Chondrocyte (in vitro differentiated cells): ENCODE measurements at regions not wholly inside any gene's neighbourhood (a gene's known extent, or its start where the extent isn't known, plus 50 kb on each side); places are given as distances from the start of the nearest gene placed in this dataset.

Experiments used
- DNase-seq: peaks from one replicate; pipeline ENCODE4 v3.0.0; 2021; ENCODE audit warnings: mixed read lengths, low spot score
- H3K27ac Mint-ChIP-seq: one replicate; pipeline ENCODE4 v1.8.0; 2021; ENCODE audit warnings: mild to moderate bottlenecking, moderate library complexity, mixed read lengths; ENCODE audit not compliant: unreplicated experiment
- H3K27me3 Mint-ChIP-seq: 2 replicates; pipeline ENCODE4 v1.8.0; 2021; ENCODE audit warnings: low read depth, mixed read lengths
- H3K36me3 Mint-ChIP-seq: 2 replicates; pipeline ENCODE4 v1.8.0; 2021; ENCODE audit warnings: low read depth, mixed read lengths
- H3K4me1 Mint-ChIP-seq: 2 replicates; pipeline ENCODE4 v1.8.0; 2021; ENCODE audit warnings: low read depth, mild to moderate bottlenecking, mixed read lengths
- H3K4me3 Mint-ChIP-seq: one replicate; pipeline ENCODE4 v1.8.0; 2021; ENCODE audit warnings: mild to moderate bottlenecking, moderate library complexity, mixed read lengths; ENCODE audit not compliant: unreplicated experiment
- H3K9me3 Mint-ChIP-seq: 2 replicates; pipeline ENCODE4 v1.8.0; 2021; ENCODE audit warnings: low read depth, mixed read lengths
- CTCF ChIP-seq: fragments of 200-600 bp; sonication (generic); IDR thresholded peaks from 2 replicates; pipeline ENCODE4 v1.5.0; 2021; ENCODE audit warnings: antibody characterized with exemption, mild to moderate bottlenecking, moderate library complexity

GRCh38 chr11:115941481-115941993 is 437.3 kb upstream of the CADM1 start:
- peak overlapping the region; percentile 87 for H3K27ac Mint-ChIP-seq
- H3K36me3 Mint-ChIP-seq = no peaks in the 10 kb centered on the region
- no peak overlapping the region for H3K4me3 Mint-ChIP-seq
- peaks cover 37% of the 10 kb centered on the region for H3K4me1 Mint-ChIP-seq
- no peak for TF ChIP-seq CTCF
- H3K27me3 Mint-ChIP-seq = peaks cover 10% of the 10 kb centered on the region
- no peaks in the 10 kb centered on the region for H3K9me3 Mint-ChIP-seq
- no peak for DNase-seq

- H3K27me3 Mint-ChIP-seq = peaks cover 6% of the 10 kb centered on the region
- no peaks in the 10 kb centered on the region for H3K9me3 Mint-ChIP-seq
- no peak overlapping the region for H3K4me3 Mint-ChIP-seq
- no peak for TF ChIP-seq CTCF
- no peaks in the 10 kb centered on the region for H3K36me3 Mint-ChIP-seq
- peak overlapping the region; percentile 87 for H3K27ac Mint-ChIP-seq
- DNase-seq = no peak
- peaks cover 37% of the 10 kb centered on the region for H3K4me1 Mint-ChIP-seq
These were observed 436.8 kb upstream of the CADM1 start for GRCh38 chr11:115941044-115941443.

- TF ChIP-seq CTCF = no peak
- H3K4me3 Mint-ChIP-seq = no peak overlapping the region
- no peaks in the 10 kb centered on the region for H3K9me3 Mint-ChIP-seq
- no peak for DNase-seq
- peaks cover 37% of the 10 kb centered on the region for H3K4me1 Mint-ChIP-seq
- no peaks in the 10 kb centered on the region for H3K36me3 Mint-ChIP-seq
- H3K27me3 Mint-ChIP-seq = peaks cover 7% of the 10 kb centered on the region
- H3K27ac Mint-ChIP-seq = peak overlapping the region; percentile 75
These were observed 435.7 kb upstream of the CADM1 start for GRCh38 chr11:115939731-115940421.

GRCh38 chr11:115939104-115939730 is 435.0 kb upstream of the CADM1 start:
- Mint-ChIP-seq H3K27me3 (peaks cover 7% of the 10 kb centered on the region), H3K36me3 (no peaks in the 10 kb centered on the region), H3K4me1 (peaks cover 37% of the 10 kb centered on the region), H3K4me3 (peak overlapping the region; percentile 0), H3K9me3 (no peaks in the 10 kb centered on the region), H3K27ac (peak overlapping the region; percentile 75)
- no peak for DNase-seq
- no peak for TF ChIP-seq CTCF

- no peak overlapping the region for H3K4me3 Mint-ChIP-seq
- H3K9me3 Mint-ChIP-seq = no peaks in the 10 kb centered on the region
- H3K36me3 Mint-ChIP-seq = no peaks in the 10 kb centered on the region
- H3K27ac Mint-ChIP-seq = no peak overlapping the region
- H3K27me3 Mint-ChIP-seq = peaks cover 7% of the 10 kb centered on the region
- peaks cover 28% of the 10 kb centered on the region for H3K4me1 Mint-ChIP-seq
- no peak for DNase-seq
- TF ChIP-seq CTCF = no peak
These were observed 429.3 kb upstream of the CADM1 start for GRCh38 chr11:115933564-115933963.
